Karpas-422 (cell line): ENCODE measurements at regions not wholly inside any gene's neighbourhood (a gene's known extent, or its start where the extent isn't known, plus 50 kb on each side); places are given as distances from the start of the nearest gene placed in this dataset.

Experiments used
- DNase-seq: peaks from one replicate; pipeline ENCODE4 v3.0.0-alpha.2; 2015
- H2AFZ ChIP-seq: fragments of 200-600 bp; sonication (generic); 2 replicates; pipeline ENCODE4 v1.6.1; 2014; ENCODE audit warnings: antibody characterized with exemption, low read length, mixed read lengths
- H3K27ac ChIP-seq: fragments of 200-600 bp; sonication (generic); 2 replicates; pipeline ENCODE4 v1.5.1; 2014; ENCODE audit warnings: mild to moderate bottlenecking, low read length, moderate library complexity
- H3K27me3 ChIP-seq: fragments of 200-600 bp; sonication (generic); 2 replicates; pipeline ENCODE4 v1.6.1; 2014; ENCODE audit warnings: low read length, mixed read lengths
- H3K36me3 ChIP-seq: fragments of 200-600 bp; sonication (generic); 2 replicates; pipeline ENCODE4 v1.6.1; 2014; ENCODE audit warnings: low read length, mixed read lengths; ENCODE audit not compliant: insufficient read depth
- H3K4me1 ChIP-seq: fragments of 200-600 bp; sonication (generic); 2 replicates; pipeline ENCODE4 v1.6.1; 2014; ENCODE audit warnings: mild to moderate bottlenecking, low read length, mixed read lengths
- H3K4me2 ChIP-seq: fragments of 200-600 bp; sonication (generic); 2 replicates; pipeline ENCODE4 v1.6.1; 2014; ENCODE audit warnings: low read length, low read depth, mild to moderate bottlenecking; ENCODE audit not compliant: poor library complexity, severe bottlenecking
- H3K4me3 ChIP-seq: fragments of 200-600 bp; sonication (generic); 2 replicates; pipeline ENCODE4 v1.5.1; 2014; ENCODE audit warnings: mild to moderate bottlenecking, antibody characterized with exemption, low read length, mixed read lengths
- H3K79me2 ChIP-seq: fragments of 200-600 bp; sonication (generic); 2 replicates; pipeline ENCODE4 v1.6.1; 2014; ENCODE audit warnings: mild to moderate bottlenecking, low read length, mixed read lengths
- H3K9ac ChIP-seq: fragments of 200-600 bp; sonication (generic); 2 replicates; pipeline ENCODE4 v1.6.0; 2014; ENCODE audit warnings: low read length
- H3K9me2 ChIP-seq: fragments of 200-600 bp; sonication (generic), shearing (Covaris generic); replicated peaks from 2 replicates; pipeline ENCODE4 v1.6.0; 2014; ENCODE audit warnings: mild to moderate bottlenecking, low read length, moderate library complexity; ENCODE audit not compliant: insufficient read depth
- H3K9me3 ChIP-seq: fragments of 300-700, 200-600 bp; sonication (generic); 2 replicates; pipeline ENCODE4 v1.6.1; 2014; ENCODE audit warnings: low read length, mixed read lengths
- H4K20me1 ChIP-seq: fragments of 200-600 bp; sonication (generic); 2 replicates; pipeline ENCODE4 v1.6.1; 2014; ENCODE audit warnings: mild to moderate bottlenecking, antibody characterized with exemption, low read length, low read depth; ENCODE audit not compliant: insufficient read depth

DNA sequence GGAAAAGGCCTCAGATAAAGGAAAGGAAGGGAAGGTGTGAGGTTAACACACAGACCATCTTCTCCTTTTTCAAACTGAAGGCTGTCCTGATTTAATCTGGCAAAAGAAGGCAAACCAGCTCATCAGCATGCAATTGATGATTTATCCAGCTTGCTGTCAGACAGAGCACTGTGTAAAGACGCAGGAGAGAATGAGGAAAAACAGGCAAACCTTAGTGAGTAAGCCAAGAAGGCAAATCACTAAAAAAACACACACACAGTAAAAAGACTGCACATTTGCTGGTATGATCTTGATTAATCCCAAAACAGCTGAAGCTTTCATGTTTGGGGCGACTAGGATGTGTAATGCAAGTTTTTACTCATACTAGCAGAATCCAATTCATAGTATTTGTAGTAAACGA, 65.8 kb upstream of the SKAP2 start:
- Histone ChIP-seq H3K27ac (no peak overlapping the region), H3K9ac (no peak overlapping the region), H3K4me3 (no peak overlapping the region), H3K9me3 (no peaks in the 10 kb centered on the region), H3K4me2 (no peak overlapping the region), H3K27me3 (no peaks in the 10 kb centered on the region), H3K4me1 (no peaks in the 10 kb centered on the region), H3K36me3 (no peaks in the 10 kb centered on the region), H3K79me2 (no peaks in the 10 kb centered on the region), H2AFZ (no peak overlapping the region), H3K9me2 (no peaks in the 10 kb centered on the region), H4K20me1 (no peaks in the 10 kb centered on the region)
- no peak for DNase-seq

DNA sequence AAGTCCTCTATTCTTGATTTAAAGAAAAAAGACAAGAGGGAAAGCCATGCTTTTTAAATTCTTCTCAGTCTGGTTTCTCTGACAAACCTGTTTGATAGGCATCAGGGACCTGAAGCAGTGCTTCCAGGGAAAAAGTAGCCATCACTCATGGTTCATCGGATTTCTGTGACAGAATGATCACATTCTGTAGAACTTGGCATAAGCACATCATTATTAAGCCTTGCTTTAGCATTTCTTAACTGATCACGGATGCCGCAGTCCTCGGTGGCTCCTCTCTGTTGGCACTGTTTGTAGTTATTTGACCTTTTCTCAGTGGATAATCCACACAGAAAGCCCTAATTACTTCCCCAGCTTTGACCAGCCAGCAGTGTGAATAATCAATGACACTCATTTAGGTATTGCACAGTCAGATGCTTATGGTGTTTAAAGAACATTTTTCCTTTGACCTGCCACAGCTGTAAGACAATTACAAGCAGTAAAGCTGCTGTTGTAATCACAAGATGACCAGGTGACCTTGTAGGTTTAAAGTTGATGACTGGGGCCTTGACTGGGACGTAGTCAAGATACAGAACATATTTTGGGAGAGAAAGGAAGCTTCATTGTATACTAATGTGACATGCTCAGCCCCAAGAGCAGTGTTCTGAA, 64.4 kb upstream of the SKAP2 start:
- no peak overlapping the region for H2AFZ ChIP-seq
- H3K27me3 ChIP-seq = no peaks in the 10 kb centered on the region
- no peaks in the 10 kb centered on the region for H3K9me2 ChIP-seq
- no peaks in the 10 kb centered on the region for H3K4me1 ChIP-seq
- no peak overlapping the region for H3K4me3 ChIP-seq
- no peak for DNase-seq
- H3K27ac ChIP-seq = no peak overlapping the region
- no peaks in the 10 kb centered on the region for H4K20me1 ChIP-seq
- no peaks in the 10 kb centered on the region for H3K36me3 ChIP-seq
- no peak overlapping the region for H3K4me2 ChIP-seq
- no peak overlapping the region for H3K9ac ChIP-seq
- H3K79me2 ChIP-seq = no peaks in the 10 kb centered on the region
- H3K9me3 ChIP-seq = no peaks in the 10 kb centered on the region

DNA sequence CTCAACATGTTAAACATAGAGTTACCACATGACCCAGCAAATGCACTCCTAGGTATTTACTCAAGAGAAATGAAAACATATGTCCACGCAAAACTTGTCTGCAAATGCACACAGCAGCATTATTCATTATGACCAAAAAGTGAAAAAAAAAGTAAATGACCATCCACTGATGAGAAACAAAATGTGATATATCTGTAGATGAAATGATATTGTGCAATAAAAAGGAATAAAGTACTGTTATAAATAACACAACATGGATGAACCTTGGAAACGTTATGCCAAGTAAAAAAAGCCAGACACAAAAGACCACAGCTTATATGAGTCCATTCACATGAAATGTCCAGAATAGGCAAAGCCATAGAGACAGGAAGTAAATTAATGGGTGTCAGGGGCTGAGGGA, 61.4 kb upstream of the SKAP2 start:
- no peaks in the 10 kb centered on the region for H3K9me2 ChIP-seq
- H3K36me3 ChIP-seq = no peaks in the 10 kb centered on the region
- DNase-seq = no peak
- no peaks in the 10 kb centered on the region for H3K27me3 ChIP-seq
- H3K9me3 ChIP-seq = no peaks in the 10 kb centered on the region
- no peaks in the 10 kb centered on the region for H3K4me1 ChIP-seq
- H3K79me2 ChIP-seq = no peaks in the 10 kb centered on the region
- no peak overlapping the region for H2AFZ ChIP-seq
- no peak overlapping the region for H3K4me3 ChIP-seq
- no peaks in the 10 kb centered on the region for H4K20me1 ChIP-seq
- H3K27ac ChIP-seq = no peak overlapping the region
- no peak overlapping the region for H3K4me2 ChIP-seq
- H3K9ac ChIP-seq = no peak overlapping the region

DNA sequence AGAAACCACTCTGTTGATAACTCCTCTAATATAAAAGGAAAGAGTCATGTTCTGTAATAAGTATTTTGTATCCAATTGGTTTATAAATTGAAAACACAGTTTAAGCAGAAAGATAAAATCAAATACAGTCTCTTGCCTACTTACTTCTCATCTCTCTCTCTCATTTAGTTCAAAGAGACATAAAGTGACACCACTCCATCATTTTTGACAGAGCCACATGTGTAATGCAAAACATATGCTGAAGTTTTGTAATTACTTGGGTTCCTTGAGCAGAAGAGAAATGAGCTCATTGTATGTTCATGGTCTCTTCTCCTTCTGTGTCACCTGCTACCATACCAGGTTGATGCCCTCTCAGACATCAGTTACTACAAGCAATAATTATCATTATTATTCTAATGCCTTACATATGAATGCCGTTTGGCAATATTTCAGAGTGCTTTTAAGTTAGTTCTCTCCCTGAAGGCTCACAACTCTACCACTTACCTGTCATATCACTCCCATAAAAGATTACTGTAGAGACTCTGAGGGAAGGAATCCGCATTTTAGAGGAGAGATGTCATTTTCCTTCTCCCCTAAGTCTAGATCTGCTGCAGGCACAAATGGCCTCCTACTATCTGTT, 59.9 kb upstream of the SKAP2 start:
- no peaks in the 10 kb centered on the region for H3K79me2 ChIP-seq
- no peaks in the 10 kb centered on the region for H3K9me2 ChIP-seq
- no peak overlapping the region for H3K4me3 ChIP-seq
- H3K9ac ChIP-seq = no peak overlapping the region
- no peaks in the 10 kb centered on the region for H4K20me1 ChIP-seq
- H3K4me1 ChIP-seq = no peaks in the 10 kb centered on the region; the same call in 1 of the 2 replicates
- H3K27ac ChIP-seq = no peak overlapping the region
- H3K4me2 ChIP-seq = no peak overlapping the region
- no peak for DNase-seq
- no peaks in the 10 kb centered on the region for H3K36me3 ChIP-seq
- H2AFZ ChIP-seq = no peak overlapping the region
- H3K9me3 ChIP-seq = no peaks in the 10 kb centered on the region
- no peaks in the 10 kb centered on the region for H3K27me3 ChIP-seq

DNA sequence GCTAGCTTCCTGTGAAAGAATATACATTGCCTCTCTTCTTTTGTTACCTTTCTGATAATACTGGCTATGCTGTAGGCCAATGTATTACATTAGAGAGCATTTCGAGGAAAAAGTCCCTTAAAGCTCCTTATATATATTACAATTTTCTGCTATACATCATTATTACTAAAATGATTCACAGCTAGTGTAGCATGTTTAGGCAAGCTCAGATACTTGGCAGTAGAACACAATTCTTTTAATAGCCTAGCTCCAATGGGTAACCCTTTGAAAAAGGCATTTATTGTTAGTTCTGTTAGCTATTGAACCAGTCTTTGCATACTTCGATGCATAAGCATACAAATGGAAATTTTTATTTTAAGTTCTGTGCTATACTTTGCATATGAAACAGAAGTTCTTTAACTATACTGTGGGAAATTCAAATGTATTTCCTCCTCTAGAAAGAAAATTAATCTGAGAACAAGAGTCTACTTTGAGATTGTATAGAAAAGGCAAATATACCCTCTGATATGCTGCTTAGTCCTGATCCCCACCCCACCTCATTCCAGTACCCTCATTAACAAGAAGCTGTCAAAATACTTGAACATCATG, 55.6 kb upstream of the SKAP2 start:
- Histone ChIP-seq H3K4me1 (no peaks in the 10 kb centered on the region; the same call in 1 of the 2 replicates), H3K9ac (no peak overlapping the region), H3K4me3 (no peak overlapping the region), H3K27me3 (no peaks in the 10 kb centered on the region), H3K79me2 (no peaks in the 10 kb centered on the region), H3K27ac (no peak overlapping the region), H2AFZ (no peak overlapping the region), H3K36me3 (no peaks in the 10 kb centered on the region), H3K9me2 (no peaks in the 10 kb centered on the region), H3K9me3 (no peaks in the 10 kb centered on the region), H3K4me2 (no peak overlapping the region), H4K20me1 (no peaks in the 10 kb centered on the region)
- no peak for DNase-seq

DNA sequence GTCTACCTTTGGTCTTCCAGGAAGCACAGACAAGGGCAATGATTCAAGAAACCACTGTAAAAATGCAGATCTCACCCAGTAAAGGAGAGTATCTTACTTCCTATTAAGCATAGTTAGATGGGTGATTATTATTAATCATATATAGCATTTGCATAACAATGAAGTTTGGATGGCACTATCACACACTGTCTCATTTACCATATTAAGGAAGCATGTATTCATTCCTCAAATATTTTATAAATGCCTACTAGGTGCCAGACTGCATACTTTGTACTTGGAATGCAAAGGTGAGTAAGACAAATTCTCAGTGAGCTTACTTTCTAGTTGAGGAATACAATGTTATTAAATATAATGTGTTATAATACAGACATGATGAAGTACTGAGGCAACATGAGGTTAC, 53.9 kb upstream of the SKAP2 start:
- DNase-seq = no peak
- no peak overlapping the region for H3K27ac ChIP-seq
- H3K9me3 ChIP-seq = no peaks in the 10 kb centered on the region
- H4K20me1 ChIP-seq = no peaks in the 10 kb centered on the region
- H3K4me3 ChIP-seq = no peak overlapping the region
- no peaks in the 10 kb centered on the region for H3K36me3 ChIP-seq
- H3K27me3 ChIP-seq = no peaks in the 10 kb centered on the region
- no peak overlapping the region for H2AFZ ChIP-seq
- no peaks in the 10 kb centered on the region for H3K79me2 ChIP-seq
- no peaks in the 10 kb centered on the region; the same call in 1 of the 2 replicates for H3K4me1 ChIP-seq
- no peak overlapping the region for H3K4me2 ChIP-seq
- no peaks in the 10 kb centered on the region for H3K9me2 ChIP-seq
- H3K9ac ChIP-seq = no peak overlapping the region

DNA sequence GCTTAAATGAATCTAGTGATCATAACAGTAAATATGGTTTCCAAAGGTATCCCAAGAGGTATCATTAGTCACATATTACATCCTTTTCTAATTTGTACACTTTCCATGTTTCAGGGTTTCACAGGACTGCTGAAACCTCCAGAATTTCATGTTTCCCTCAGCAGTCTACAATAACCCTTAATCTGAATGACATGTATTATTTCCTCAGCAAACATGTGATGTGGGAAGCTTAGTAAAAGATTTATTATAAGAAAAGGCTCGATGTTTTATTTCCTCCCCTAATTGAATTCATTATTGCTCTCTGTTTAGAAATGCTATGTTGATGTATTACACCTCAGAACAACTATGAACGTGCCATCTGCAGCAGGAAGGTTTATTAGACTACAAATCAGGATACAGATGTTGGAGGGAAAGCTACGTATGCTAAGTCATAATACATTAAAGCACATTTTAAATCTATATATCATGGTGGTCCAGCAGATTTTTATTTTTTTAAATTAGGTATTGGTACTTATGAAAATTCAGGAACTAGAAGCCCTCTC, 52.5 kb upstream of the SKAP2 start:
- H3K9ac ChIP-seq = no peak overlapping the region
- no peaks in the 10 kb centered on the region for H4K20me1 ChIP-seq
- H2AFZ ChIP-seq = no peak overlapping the region

DNA sequence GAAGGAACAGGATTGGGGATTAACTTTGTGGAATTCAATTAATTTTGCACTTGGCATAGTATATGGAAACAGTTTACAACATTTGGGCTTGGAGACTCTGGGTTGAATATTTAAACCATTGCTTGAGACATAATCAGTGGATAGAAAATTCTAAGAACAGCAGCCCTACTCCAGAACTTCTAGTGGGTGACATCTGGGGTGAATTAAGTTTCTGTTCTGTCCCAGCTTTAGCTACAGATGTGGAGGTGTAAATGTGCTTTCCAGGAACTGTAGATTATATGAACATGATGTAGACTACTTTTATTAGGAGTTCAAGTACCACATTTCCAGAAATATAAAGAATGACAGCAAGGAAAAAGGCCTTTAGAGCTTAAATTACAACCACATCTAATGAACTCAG, 51.9 kb upstream of the SKAP2 start:
- DNase-seq = no peak
- Histone ChIP-seq H4K20me1 (no peaks in the 10 kb centered on the region), H3K79me2 (no peaks in the 10 kb centered on the region), H3K4me1 (no peaks in the 10 kb centered on the region; the same call in 1 of the 2 replicates), H3K36me3 (no peaks in the 10 kb centered on the region), H3K4me2 (no peak overlapping the region), H2AFZ (no peak overlapping the region), H3K9me3 (no peaks in the 10 kb centered on the region), H3K27ac (no peak overlapping the region), H3K9ac (no peak overlapping the region), H3K27me3 (no peaks in the 10 kb centered on the region), H3K4me3 (no peak overlapping the region), H3K9me2 (no peaks in the 10 kb centered on the region)

More for the DNA sequence above, 52.5 kb upstream of the SKAP2 start:
- no peaks in the 10 kb centered on the region for H3K79me2 ChIP-seq
- no peaks in the 10 kb centered on the region for H3K36me3 ChIP-seq
- no peak overlapping the region for H3K27ac ChIP-seq
- no peak overlapping the region for H3K4me3 ChIP-seq
- no peaks in the 10 kb centered on the region for H3K9me3 ChIP-seq
- no peak for DNase-seq
- H3K4me2 ChIP-seq = no peak overlapping the region
- no peaks in the 10 kb centered on the region; the same call in 1 of the 2 replicates for H3K4me1 ChIP-seq
- H3K9me2 ChIP-seq = no peaks in the 10 kb centered on the region
- no peaks in the 10 kb centered on the region for H3K27me3 ChIP-seq
